CD14-positive monocyte (primary cell): ENCODE measurements at regions not wholly inside any gene's neighbourhood (a gene's known extent, or its start where the extent isn't known, plus 50 kb on each side); places are given as distances from the start of the nearest gene placed in this dataset.

Source experiments
- DNase-seq, 3 donors: peaks; one replicate each; pipeline ENCODE4 v3.0.0-alpha.2; 2011 to 2022
- H2AFZ ChIP-seq: 2 replicates; pipeline ENCODE4 v1.6.0; 2012; ENCODE audit warnings: mild to moderate bottlenecking, low read depth, low read length, inconsistent platforms; ENCODE audit not compliant: insufficient read depth, poor library complexity, severe bottlenecking
- H3K27ac ChIP-seq, 2 donors: 1 replicate in 1 of 2; 2 replicates in 1 of 2; pipeline ENCODE4 v1.5.1; 2012 to 2013; ENCODE audit warnings: low read length in 2 of 2, control low read depth in 1 of 2, inconsistent platforms in 1 of 2, low read depth in 1 of 2, mild to moderate bottlenecking in 1 of 2
- H3K27me3 ChIP-seq, 2 donors: one replicate each; pipeline versions ENCODE4 v1.6.0 to v1.6.1; 2011 to 2013; ENCODE audit warnings: low read length in 2 of 2; ENCODE audit not compliant: control insufficient read depth in 2 of 2, insufficient read depth in 2 of 2
- H3K36me3 ChIP-seq, 2 donors: replicated peaks in 1 of 2; 1 replicate in 1 of 2; 2 replicates in 1 of 2; pipeline versions ENCODE4 v1.5.1 to v1.6.1; 2012 to 2013; ENCODE audit warnings: low read length in 2 of 2, control low read depth in 1 of 2, inconsistent platforms in 1 of 2, mild to moderate bottlenecking in 1 of 2; ENCODE audit not compliant: insufficient read depth in 2 of 2, control insufficient read depth in 1 of 2
- H3K4me1 ChIP-seq, 2 donors: 1 replicate in 1 of 2; 2 replicates in 1 of 2; pipeline versions ENCODE4 v1.5.1 to v1.6.1; 2012 to 2013; ENCODE audit warnings: low read length in 2 of 2, control low read depth in 1 of 2, inconsistent platforms in 1 of 2, mild to moderate bottlenecking in 1 of 2, moderate library complexity in 1 of 2; ENCODE audit not compliant: insufficient read depth in 2 of 2, control insufficient read depth in 1 of 2
- H3K4me2 ChIP-seq: replicated peaks from 2 replicates; pipeline ENCODE3; 2012; ENCODE audit warnings: low read length, moderate library complexity, mild to moderate bottlenecking; ENCODE audit not compliant: poor library complexity, severe bottlenecking; ENCODE audit errors: extremely low read depth
- H3K4me3 ChIP-seq, 3 experiments: fragments of 200-600 bp in 1 of 3; sonication (generic) in 1 of 3; replicated peaks in 1 of 3; 1 replicate in 2 of 3; 2 replicates in 1 of 3; pipeline ENCODE4 v1.5.1; 2011 to 2013; ENCODE audit warnings: low read length in 3 of 3, mild to moderate bottlenecking in 3 of 3, control low read depth in 2 of 3, low read depth in 2 of 3, inconsistent platforms in 1 of 3, moderate library complexity in 1 of 3
- H3K79me2 ChIP-seq: 2 replicates; pipeline ENCODE4 v1.6.0; 2012; ENCODE audit warnings: mild to moderate bottlenecking, control low read depth, inconsistent platforms, low read length, moderate library complexity; ENCODE audit not compliant: insufficient read depth
- H3K9ac ChIP-seq: 2 replicates; pipeline ENCODE4 v1.6.0; 2017; ENCODE audit warnings: low read length, mild to moderate bottlenecking; ENCODE audit not compliant: insufficient read depth, poor library complexity, severe bottlenecking
- H3K9me3 ChIP-seq, 2 donors: replicated peaks in 1 of 2; 1 replicate in 1 of 2; 2 replicates in 1 of 2; pipeline versions ENCODE4 v1.5.1 to v1.6.1; 2012 to 2013; ENCODE audit warnings: low read length in 2 of 2, control low read depth in 1 of 2; ENCODE audit not compliant: control insufficient read depth in 1 of 2, insufficient read depth in 1 of 2
- H4K20me1 ChIP-seq: 2 replicates; pipeline ENCODE4 v1.6.0; 2012; ENCODE audit warnings: mild to moderate bottlenecking, low read length, control low read depth, moderate library complexity; ENCODE audit not compliant: insufficient read depth
- H3K27ac Mint-ChIP-seq, 7 donors: one replicate each; pipeline ENCODE4 v1.8.0; 2020; ENCODE audit warnings: mild to moderate bottlenecking in 7 of 7, mixed read lengths in 7 of 7, moderate library complexity in 6 of 7, inconsistent platforms in 2 of 7
- H3K27me3 Mint-ChIP-seq, 3 donors: one replicate each; pipeline ENCODE4 v1.8.0; 2021 to 2022; ENCODE audit warnings: low read depth in 3 of 3, mild to moderate bottlenecking in 3 of 3, mixed read lengths in 3 of 3, moderate library complexity in 3 of 3, inconsistent platforms in 1 of 3
- H3K36me3 Mint-ChIP-seq, 2 donors: one replicate each; pipeline ENCODE4 v1.8.0; 2020; ENCODE audit warnings: mixed read lengths in 2 of 2, inconsistent platforms in 1 of 2, mild to moderate bottlenecking in 1 of 2
- H3K4me1 Mint-ChIP-seq: one replicate; pipeline ENCODE4 v1.8.0; 2020; ENCODE audit warnings: mild to moderate bottlenecking, mixed read lengths
- H3K4me3 Mint-ChIP-seq, 2 donors: one replicate each; pipeline ENCODE4 v1.8.0; 2020; ENCODE audit warnings: mild to moderate bottlenecking in 2 of 2, mixed read lengths in 2 of 2, moderate library complexity in 1 of 2
- H3K9me3 Mint-ChIP-seq, 7 donors: one replicate each; pipeline ENCODE4 v1.8.0; 2020 to 2022; ENCODE audit warnings: mixed read lengths in 7 of 7, mild to moderate bottlenecking in 6 of 7, moderate library complexity in 6 of 7, inconsistent platforms in 2 of 7
- CTCF ChIP-seq: fragments of 200-600 bp; IDR thresholded peaks from one replicate; pipeline ENCODE4 v1.8.0; 2022; ENCODE audit warnings: antibody characterized with exemption, mild to moderate bottlenecking
- whole genome bisulfite sequencing: methylation state at CpG from one replicate; pipeline ENCODE4 v1.1.5; 2013; ENCODE audit warnings: missing lambda C conversion rate; ENCODE audit not compliant: insufficient coverage; 5-methylcytosine and 5-hydroxymethylcytosine counted together
- intact Hi-C, 2 donors: fragments of 100-400 bp; cut with micrococcal nuclease; formaldehyde crosslinking; loops; one replicate each; pipeline versions ENCODE4 v1.15.0 to v1.15.1; 2023

GRCh38 chr6:48933136-48933535 lies 529.9 kb downstream of the MMUT start:
- Histone ChIP-seq H3K27ac (no peak overlapping the region), H3K4me2 (no peak overlapping the region), H3K4me1 (no peaks in the 10 kb centered on the region), H3K9me3 (peaks cover 17 to 21% of the 10 kb centered on the region in 2 donors), H3K4me3 (no peak overlapping the region), H2AFZ (no peak overlapping the region), H4K20me1 (no peaks in the 10 kb centered on the region), H3K79me2 (no peaks in the 10 kb centered on the region), H3K27me3 (no peaks in the 10 kb centered on the region), H3K36me3 (no peaks in the 10 kb centered on the region), H3K9ac (no peak overlapping the region)
- DNase-seq, result no peak
- Mint-ChIP-seq H3K27me3 (no peaks in the 10 kb centered on the region), H3K4me3 (no peak overlapping the region), H3K27ac (no peak overlapping the region), H3K4me1 (no peaks in the 10 kb centered on the region), H3K9me3 (peaks cover 4 to 11% (median 8%) of the 10 kb centered on the region in 7 donors), H3K36me3 (no peaks in the 10 kb centered on the region)
- no peak for TF ChIP-seq CTCF
- intact Hi-C loops, result no loop called here

GRCh38 chr6:48928937-48929336 lies 534.1 kb downstream of the MMUT start:
- no peaks in the 10 kb centered on the region for H4K20me1 ChIP-seq
- H3K27me3 ChIP-seq, result no peaks in the 10 kb centered on the region
- H3K27ac ChIP-seq, result no peak overlapping the region
- no peaks in the 10 kb centered on the region for H3K4me1 Mint-ChIP-seq
- no peak overlapping the region for H3K4me3 Mint-ChIP-seq
- TF ChIP-seq CTCF, result no peak
- no peaks in the 10 kb centered on the region for H3K27me3 Mint-ChIP-seq
- H2AFZ ChIP-seq, result no peak overlapping the region
- H3K4me1 ChIP-seq, result no peaks in the 10 kb centered on the region
- WGBS, result no CpG with 5 or more reads among the region's 2 CpGs
- no peak for DNase-seq
- no peaks in the 10 kb centered on the region for H3K36me3 ChIP-seq
- H3K4me2 ChIP-seq, result no peak overlapping the region
- no peak overlapping the region for H3K27ac Mint-ChIP-seq
- H3K4me3 ChIP-seq, result no peak overlapping the region
- H3K9me3 ChIP-seq, result no peaks in the 10 kb centered on the region
- intact Hi-C loops, result no loop called here
- H3K9ac ChIP-seq, result no peak overlapping the region
- H3K36me3 Mint-ChIP-seq, result no peaks in the 10 kb centered on the region
- H3K79me2 ChIP-seq, result no peaks in the 10 kb centered on the region
- peaks cover 0 to 6% (median 0%) of the 10 kb centered on the region in 7 donors for H3K9me3 Mint-ChIP-seq
